Testis (tissue), 2 donors: ENCODE measurements at regions not wholly inside any gene's neighbourhood (a gene's known extent, or its start where the extent isn't known, plus 50 kb on each side); places are given as distances from the start of the nearest gene placed in this dataset.

Experiments
- DNase-seq: peaks from one replicate; pipeline ENCODE4 v3.0.0-alpha.2; 2019
- H3K27ac ChIP-seq, 2 donors: fragments of 200-600 bp; sonication (generic); one replicate each; pipeline ENCODE4 v1.5.1; 2019
- H3K27me3 ChIP-seq: fragments of 200-600 bp; sonication (generic); one replicate; pipeline ENCODE4 v1.5.1; 2019
- H3K36me3 ChIP-seq: fragments of 200-600 bp; sonication (generic); one replicate; pipeline ENCODE4 v1.5.1; 2017; ENCODE audit warnings: low read depth; ENCODE audit errors: missing control alignments
- H3K4me1 ChIP-seq: fragments of 200-600 bp; sonication (generic); one replicate; pipeline ENCODE4 v1.5.1; 2019
- H3K4me3 ChIP-seq, 2 donors: fragments of 200-600 bp; sonication (generic); one replicate each; pipeline ENCODE4 v1.5.1; 2017 to 2019
- H3K9me3 ChIP-seq: fragments of 200-600 bp; sonication (generic); one replicate; pipeline ENCODE4 v1.5.1; 2017
- CTCF ChIP-seq, 3 experiments: fragments of 450-650 bp in 2 of 3; fragments of 200-600 bp in 1 of 3; sonication (generic) in 1 of 3; IDR thresholded peaks; one replicate each; pipeline ENCODE4 v1.5.1; 2016 to 2019; ENCODE audit warnings: antibody characterized with exemption in 3 of 3, mild to moderate bottlenecking in 2 of 3, moderate library complexity in 1 of 3
- POLR2A ChIP-seq: fragments of 450-650 bp; IDR thresholded peaks from one replicate; pipeline ENCODE4 v1.6.1; 2017; ENCODE audit warnings: antibody characterized with exemption, mild to moderate bottlenecking, moderate library complexity
- WGBS, 2 donors: methylation state at CpG; one replicate each; pipeline ENCODE4 v1.1.5; 2018; 5-methylcytosine and 5-hydroxymethylcytosine counted together
- intact Hi-C: fragments of 100-400 bp; cut with DNase I; formaldehyde crosslinking; loops from one replicate; pipeline ENCODE4 v1.15.1; 2023; ENCODE audit warnings: low total_unique reads

GRCh38 chr4:8730159-8730558 lies 137.6 kb downstream of the CPZ start:
- no peak overlapping the region for H3K4me3 ChIP-seq
- no peak for DNase-seq
- intact Hi-C loops: no loop called here
- H3K27ac ChIP-seq: no peak overlapping the region
- H3K4me1 ChIP-seq: no peaks in the 10 kb centered on the region
- no peaks in the 10 kb centered on the region for H3K9me3 ChIP-seq
- no peaks in the 10 kb centered on the region for H3K27me3 ChIP-seq
- no peak for TF ChIP-seq CTCF (IDR thresholded peaks at IDR 0.05)
- TF ChIP-seq POLR2A: no peak
- no peaks in the 10 kb centered on the region for H3K36me3 ChIP-seq
- 82 to 88% methylated on average over 5 to 9 of the region's 9 CpGs for WGBS, 2 donors

- intact Hi-C loops: no loop called here
- TF ChIP-seq CTCF (IDR thresholded peaks at IDR 0.05) (no peak), POLR2A (no peak)
These were observed 137.0 kb downstream of the CPZ start for GRCh38 chr4:8729408-8730149.

DNA sequence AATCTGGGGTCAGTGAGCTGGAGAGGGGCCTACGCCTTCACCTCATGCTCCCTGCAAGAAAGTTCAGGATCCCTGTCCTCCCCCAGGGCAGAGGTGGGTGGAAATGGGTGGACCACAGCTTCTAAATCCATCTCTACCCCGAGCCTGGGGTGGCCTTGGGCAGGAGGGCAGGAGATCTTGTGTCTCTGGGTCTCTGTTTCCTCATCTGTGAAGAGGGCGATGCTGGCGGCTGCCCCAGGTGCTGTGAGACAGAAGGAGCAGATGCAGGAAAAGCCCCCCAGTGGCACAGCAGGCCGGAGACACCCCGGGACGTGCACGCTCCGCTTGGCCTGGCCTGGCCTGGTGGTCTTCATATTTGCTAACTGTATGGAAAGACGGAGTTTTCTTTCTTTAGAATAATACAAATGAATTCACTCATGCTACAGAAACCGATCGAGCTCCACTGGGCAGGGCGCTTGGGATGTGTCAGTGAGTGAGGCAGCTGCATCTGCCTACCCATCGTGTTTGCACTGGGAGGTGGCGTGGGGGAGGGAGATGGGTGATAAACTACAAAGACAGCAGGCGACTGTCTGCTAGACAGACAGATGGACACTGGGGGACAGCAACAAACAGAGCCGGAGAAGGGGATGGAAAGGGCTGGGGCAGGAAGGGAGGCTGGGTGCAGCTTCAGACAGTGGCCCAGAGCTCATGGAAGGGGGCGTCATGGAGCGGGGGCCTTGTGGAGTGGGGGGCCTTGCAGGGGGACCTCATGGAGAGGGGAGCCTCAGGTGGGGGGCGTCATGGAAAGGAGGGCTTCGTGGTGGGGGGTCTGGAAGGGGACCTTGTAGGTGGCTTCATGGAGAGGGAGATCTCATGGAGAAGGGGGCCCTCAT lies 136.2 kb downstream of the CPZ start:
- Histone ChIP-seq H3K27ac (no peak overlapping the region), H3K27me3 (no peaks in the 10 kb centered on the region), H3K36me3 (no peaks in the 10 kb centered on the region), H3K9me3 (no peaks in the 10 kb centered on the region), H3K4me1 (no peaks in the 10 kb centered on the region), H3K4me3 (no peak overlapping the region)
- DNase-seq: no peak
- TF ChIP-seq POLR2A: no peak
- TF ChIP-seq CTCF (IDR thresholded peaks at IDR 0.05): no peak
- WGBS, 2 donors: 76 to 78% methylated on average over 17 to 21 of the region's 21 CpGs
- intact Hi-C loops: no loop called here

More at GRCh38 chr4:8729408-8730149, 137.0 kb downstream of the CPZ start:
- DNase-seq: no peak
- WGBS, 2 donors: 83 to 89% methylated on average over 15 to 18 of the region's 18 CpGs
- no peaks in the 10 kb centered on the region for H3K9me3 ChIP-seq
- no peaks in the 10 kb centered on the region for H3K4me1 ChIP-seq
- no peaks in the 10 kb centered on the region for H3K36me3 ChIP-seq
- H3K4me3 ChIP-seq: no peak overlapping the region
- no peak overlapping the region for H3K27ac ChIP-seq
- H3K27me3 ChIP-seq: no peaks in the 10 kb centered on the region

DNA sequence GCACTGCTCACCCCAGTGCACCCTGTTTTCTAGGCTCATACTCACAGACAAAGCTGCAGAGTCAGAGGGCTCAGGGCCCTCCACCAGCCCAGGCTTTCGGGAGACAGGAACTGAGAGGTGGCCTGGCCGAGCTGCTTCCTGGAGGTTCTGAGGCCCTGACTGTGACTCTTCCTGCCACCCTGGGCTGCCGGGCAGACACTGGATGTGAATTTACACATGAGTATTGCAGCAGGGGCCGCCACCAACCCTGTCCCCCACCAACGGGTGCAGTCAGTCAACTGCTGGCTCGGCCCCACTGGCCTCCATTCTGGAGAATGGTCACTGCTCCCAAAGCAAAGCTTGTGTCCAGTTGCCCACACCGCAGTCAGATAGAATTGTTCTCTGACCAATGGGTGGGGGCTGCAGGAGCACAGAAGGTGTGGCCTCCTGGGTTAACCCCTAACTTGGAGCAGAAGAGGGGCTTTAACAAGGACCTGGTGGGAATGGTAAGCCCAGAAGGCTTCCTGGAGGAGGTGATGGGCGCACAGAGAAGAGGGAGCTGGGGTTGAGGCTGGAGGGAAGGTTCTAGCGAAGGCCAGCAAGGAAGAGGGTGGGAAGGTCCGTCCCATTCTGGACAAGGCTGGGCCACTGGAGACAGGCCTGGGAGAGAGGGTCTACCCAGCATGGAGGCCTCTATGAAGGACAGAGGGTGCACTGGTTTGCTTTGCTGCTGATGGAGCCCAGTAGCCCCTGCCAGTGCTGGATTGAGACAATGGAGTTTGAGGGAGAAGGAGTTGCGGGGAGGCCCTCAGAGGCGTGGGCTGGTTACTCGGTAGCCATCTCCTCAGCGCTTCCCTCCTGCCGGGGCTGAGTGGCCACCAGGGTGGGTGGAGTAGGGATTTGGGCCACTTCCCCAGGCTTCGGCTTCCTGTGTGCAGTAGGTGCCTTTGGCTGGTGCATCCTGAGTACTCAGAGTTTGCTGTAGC lies 135.3 kb downstream of the CPZ start:
- WGBS, 2 donors: 81 to 84% methylated on average over 7 to 16 of the region's 16 CpGs
- TF ChIP-seq CTCF (IDR thresholded peaks at IDR 0.05): no peak
- intact Hi-C loops: no loop called here
- H3K27me3 ChIP-seq: no peaks in the 10 kb centered on the region
- no peaks in the 10 kb centered on the region for H3K4me1 ChIP-seq
- no peak overlapping the region for H3K4me3 ChIP-seq
- H3K36me3 ChIP-seq: no peaks in the 10 kb centered on the region
- no peak for DNase-seq
- no peak overlapping the region for H3K27ac ChIP-seq
- no peaks in the 10 kb centered on the region for H3K9me3 ChIP-seq
